NCI-H345 treated with DMSO at 0.1 percent for 48 hours (cell line): ENCODE measurements at regions not wholly inside any gene's neighbourhood (a gene's known extent, or its start where the extent isn't known, plus 50 kb on each side); places are given as distances from the start of the nearest gene placed in this dataset.

Experiments used
- DNase-seq: peaks from one replicate; lab custom pipeline; 2025; ENCODE audit not compliant: unreplicated experiment; lab: John Stamatoyannopoulos, UW

DNA sequence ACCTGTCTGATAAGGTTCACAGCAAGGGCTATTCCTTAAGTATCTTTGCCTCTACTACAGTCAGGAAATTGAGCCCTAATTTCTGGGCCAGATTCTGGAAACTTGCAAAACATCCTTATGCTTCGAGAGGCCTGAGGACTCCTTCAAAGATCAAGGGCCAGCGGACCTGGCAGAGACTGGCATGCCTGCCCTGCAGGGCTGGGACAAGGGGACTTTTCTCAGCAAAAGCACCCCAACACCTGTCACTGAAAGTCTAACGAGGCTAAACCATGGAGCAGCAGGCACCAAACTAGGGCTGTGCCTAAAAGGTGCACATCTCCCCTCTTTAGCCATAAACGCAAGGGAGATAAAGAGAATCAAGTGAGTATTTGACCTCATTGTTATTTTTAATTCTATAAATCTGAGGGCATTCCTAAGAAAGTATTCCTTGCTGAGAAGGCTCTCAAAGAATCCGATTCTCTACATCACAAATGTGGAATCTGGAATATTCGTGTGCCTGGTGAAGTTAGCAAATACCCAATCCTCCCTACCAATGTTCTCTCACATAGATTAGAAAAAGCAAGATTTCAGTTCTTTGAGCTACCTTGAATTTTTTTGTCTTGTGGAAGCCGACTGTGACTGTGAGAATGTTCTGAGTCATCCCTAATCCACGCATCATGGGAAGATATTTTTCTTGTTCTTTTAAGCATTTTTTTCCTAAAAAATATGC lies 328.2 kb upstream of the NOVA1 start:
- no peak for DNase-seq

DNA sequence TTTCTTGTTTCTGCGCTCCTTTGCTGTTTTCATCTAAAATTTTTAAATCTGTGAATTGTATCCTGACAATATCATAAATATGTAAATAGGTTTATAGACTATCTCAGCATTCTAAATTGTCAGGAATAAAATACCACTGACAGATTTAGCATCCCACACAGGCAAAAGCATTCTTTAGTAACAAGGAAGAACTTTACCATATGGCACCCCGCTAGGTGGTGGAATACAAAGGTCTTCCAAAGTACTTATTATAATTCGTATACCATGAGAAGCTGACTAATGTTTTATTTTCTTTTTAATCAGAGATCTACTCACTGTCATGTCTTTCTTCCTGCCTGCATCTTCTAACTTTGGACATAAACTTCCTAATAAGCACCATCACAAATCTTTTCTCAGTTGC lies 328.8 kb upstream of the NOVA1 start:
- no peak for DNase-seq

DNA sequence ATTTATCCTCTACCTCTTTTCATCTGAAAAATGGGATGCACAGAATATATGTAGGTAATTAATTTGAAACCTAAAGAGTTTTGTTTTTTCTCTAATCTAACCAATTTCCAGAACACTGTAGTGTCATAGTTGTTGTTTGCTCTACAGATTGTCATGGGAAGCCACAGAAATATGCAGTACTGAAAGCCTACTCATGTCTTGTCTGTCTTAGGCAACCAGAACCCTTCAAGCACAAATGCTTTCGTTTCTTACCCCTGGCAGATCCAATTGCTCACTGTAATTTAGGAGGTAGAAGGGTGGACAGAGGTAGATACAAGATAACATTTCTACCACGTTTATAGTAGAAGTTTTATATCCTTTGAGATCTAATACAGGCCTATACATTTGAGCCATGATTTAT lies 330.2 kb upstream of the NOVA1 start:
- DNase-seq, result no peak

DNA sequence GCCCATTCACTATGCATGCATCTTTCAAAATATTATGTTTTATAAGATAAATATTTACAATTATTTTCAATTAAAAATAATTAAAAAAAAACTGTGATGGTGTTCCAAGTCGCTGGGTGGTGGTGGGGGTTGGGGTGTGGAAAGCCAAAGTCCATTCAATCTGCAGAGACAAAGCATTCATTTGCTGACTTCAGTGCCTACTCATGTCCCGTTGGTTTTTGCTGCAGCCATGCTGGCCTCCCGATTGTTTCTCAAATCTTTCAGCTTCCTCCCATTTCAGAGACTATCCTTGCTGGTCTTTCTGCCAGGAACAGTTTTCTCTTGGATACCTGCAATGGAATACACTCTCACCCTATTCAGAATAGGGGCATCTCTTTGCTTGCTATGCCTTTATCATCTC lies 331.5 kb upstream of the NOVA1 start:
- no peak for DNase-seq

DNA sequence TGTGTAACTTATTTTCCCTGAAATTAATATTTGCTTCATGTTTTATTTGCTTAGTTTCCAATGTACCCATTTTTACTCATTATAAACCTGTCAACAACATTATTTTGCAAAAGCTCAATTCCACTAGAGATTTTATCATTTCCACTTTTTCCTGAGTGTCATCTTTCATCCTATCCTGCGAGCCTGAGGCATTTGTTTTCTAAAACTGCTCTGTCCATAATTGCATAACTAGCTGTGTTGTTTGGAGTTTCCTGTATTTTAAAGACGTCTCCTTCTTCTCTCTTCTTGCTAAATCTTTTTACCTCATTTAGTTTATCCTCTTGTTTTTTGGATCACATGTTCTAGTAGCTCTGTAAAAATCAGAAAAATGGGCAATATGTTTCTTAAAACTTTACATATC lies 332.7 kb upstream of the NOVA1 start:
- no peak for DNase-seq

DNA sequence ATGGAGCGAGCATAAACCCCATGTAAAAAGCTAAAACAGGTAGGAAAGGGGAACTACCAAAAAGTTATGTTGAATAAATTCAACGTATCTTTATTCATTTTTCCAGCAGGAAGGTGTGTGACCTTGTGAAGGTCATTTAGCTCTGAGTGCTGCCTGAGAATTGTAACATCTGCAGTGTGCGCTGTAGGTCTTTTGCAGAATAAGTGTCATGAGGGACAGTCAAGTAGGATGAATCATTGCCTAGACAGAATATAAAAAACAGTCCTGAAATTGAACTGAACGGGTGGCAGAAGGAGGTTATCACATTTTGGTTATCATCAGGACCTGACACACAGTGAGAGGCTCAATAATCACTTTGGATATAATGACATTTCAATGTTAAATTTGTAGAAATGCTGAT lies 334.8 kb upstream of the NOVA1 start:
- no peak for DNase-seq

DNA sequence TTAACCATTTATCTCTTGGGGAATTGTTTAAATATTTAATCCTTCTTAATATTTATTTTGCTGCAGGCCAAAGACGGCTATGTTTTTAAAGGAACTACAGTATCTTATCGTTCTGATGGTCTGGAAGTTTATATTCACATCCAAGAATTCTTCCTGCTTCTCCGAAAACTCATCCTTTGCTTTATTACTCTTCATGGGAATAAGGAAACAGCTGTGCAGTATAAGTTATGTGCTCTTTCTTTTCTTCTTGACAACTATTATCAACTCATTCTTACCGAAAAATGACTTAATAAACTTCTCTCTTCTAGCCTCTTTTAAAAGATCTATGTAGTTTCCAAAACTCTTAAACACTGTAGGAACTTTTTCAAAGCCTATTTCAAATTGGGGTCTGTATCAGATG lies 335.6 kb upstream of the NOVA1 start:
- no peak for DNase-seq

DNA sequence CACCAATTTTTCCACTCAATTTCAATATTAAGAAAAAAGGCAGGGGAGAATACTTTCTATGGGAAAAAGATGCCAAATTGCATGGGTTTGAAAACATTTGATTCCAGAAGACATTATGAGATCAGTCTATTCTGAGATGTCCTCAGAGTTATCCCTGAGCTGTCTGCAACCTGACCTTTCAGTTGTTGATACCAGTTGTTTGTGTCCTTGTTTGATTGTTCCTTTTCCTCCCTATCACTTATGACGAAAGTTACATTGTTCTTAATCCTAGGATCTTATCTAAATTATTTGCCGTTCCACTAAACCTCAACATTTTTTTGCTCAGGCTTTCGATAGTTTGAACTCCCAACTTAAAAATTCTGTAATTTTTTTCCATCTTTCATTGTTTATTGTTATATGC lies 336.3 kb upstream of the NOVA1 start:
- no peak for DNase-seq

DNA sequence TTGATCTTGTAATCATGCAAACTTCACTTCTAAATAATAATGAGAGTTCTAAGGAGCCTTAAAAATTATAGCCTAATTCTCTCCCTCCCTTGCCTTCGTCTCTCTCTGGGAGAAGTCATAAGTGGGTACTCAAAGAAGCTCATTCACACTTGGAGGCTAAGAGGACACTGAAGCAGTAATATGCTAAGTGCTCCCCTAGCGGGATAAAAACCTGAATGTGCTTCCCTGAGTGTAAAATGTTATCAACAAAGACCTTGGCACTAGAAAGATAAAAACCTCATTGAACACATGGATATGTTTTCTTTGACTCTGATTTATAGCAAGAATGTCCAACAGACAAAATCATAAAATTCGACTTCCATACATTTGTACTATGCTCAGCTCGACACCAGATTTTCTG lies 337.9 kb upstream of the NOVA1 start:
- DNase-seq, result no peak

DNA sequence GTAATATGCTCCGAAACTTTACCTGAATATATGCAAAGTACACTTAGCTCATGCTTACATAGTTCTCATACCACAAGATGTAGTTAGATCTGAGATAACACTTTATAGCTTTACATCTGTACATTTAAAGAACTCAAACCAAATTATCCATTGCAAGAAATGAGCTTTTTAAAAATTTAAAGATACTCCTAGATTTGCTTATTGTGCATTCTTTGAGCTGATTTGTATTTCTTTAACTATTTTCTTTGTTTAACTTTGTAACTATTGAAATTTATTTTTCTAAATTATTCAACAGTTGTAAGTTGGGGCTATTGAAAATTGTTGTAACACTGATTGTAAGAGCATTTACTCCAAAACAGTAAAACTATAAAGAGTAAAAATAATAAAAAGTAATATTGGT lies 340.2 kb upstream of the NOVA1 start:
- no peak for DNase-seq

DNA sequence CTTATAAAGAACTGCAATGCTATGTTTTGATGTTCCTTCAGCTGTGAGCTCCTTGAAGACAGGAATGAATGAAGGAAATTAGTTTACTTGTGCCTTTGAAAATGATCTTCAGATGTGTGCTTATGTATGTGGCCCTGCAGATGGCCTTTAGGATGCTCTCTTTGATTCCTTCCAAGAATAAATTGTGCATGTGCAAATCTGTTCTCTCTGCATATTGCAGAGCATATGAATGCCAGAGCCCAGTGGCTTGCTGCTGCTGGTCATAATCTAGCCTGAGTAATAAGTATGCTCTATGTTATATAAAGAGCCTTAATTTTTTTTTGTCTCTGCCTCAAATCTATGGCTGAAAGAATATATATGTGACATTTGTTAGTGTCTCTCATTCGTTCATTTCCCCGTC lies 341.9 kb upstream of the NOVA1 start:
- no peak for DNase-seq

DNA sequence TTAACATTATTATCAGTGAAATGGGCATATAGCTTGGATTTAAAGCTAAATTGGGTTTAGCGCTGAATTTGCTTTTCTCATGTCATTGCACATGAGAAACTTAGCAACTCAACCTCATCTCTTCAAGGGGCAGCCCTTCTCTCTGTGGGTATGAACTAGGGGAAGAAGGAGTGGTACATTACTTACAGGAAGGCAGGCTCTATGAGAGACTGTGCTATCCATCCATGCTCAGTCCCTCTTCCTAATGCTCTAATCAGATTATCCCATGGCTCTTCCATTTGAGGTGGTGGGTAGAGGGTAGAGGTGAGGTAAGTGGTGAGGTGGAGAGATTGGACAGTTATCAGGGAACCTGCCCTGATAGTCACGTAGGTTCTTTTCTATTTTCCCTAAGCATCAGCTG lies 343.7 kb upstream of the NOVA1 start:
- no peak for DNase-seq

DNA sequence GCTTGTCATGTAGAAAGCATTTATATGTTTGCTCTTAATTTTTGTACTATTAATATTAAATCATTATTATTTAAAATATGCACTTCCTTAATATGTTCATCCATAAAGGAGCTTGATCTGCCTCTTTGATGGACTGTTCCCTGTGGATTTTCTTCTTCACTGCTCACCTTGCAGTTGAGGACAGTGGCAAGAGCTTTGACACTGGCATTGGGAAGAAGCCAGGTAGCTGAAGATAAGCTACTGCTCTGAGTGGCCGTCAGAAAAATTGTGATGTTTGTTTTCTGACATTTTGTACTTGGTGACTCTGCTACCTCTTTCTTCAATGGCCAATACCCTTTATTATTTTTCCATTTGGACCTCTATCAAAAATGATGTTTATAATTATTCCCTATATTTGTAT lies 349.4 kb upstream of the NOVA1 start:
- no peak for DNase-seq

DNA sequence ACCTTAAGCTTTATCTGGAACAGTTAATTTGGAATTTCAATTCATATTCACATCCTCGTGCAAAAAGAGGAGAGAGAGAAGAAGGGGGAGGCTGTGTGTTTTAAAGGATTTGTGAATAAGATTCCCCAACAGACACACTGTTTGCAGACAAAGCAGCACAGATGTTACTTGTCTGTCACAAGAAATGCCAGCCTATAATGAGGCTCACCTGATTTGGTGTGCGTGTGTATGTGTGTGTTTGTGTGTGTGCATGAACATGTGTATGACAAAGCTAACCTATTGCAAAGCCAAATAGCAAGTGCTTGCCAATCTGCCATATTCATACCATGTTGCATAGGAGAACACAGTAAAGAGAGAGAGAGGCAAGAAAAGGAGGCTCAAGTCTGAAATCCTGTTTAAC lies 361.6 kb upstream of the NOVA1 start:
- no peak for DNase-seq

DNA sequence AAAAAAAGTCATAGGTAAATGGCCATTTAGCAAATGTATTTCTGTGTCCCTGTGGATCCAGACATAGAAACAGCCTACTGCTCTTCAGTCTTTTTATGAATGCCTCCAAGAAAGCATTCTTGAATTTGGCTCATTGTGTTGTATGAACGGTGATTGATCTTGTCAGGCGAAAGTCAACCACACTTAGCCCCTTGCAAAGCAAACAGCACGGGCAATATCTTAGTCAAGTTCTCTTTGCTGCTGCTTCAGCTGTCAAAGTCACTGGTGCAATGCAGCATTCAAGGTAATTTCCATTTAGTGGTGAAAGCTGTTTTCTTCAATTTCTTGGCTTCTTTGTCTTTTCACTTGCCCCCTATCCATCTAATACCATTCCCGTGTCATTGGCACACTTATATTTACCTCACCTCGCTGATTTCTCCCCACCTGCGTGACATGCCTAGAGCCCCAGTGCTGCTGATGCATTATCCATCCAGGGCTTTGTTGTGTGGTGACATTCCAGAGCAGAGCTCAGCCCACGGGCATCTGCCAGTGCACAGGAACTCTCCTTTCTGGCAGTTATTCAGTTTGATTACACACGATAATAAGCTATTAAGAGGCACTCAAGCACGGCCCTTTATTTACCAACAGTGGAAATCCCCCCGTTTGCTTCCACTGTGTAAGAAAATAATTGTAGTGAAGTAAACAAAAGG lies 362.3 kb upstream of the NOVA1 start:
- DNase-seq, result no peak

DNA sequence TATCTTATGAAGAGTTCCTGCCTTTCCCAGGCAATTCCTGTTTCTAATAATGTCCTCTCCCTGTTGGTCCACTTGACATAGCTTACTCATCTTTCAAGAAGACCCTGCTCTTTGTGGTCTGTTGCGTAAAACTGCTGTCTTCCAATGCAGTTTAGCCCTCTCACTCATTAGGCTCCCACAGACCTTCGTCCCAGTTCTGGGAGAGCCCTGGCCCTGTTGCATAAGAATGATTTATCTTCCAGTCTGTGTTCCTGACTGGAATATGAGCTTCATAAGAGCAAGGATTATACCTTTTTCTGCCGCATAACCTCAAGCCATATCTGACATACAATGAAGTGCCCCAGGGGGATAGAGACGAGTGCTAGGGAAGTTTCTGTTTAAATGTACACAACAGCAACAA lies 365.9 kb upstream of the NOVA1 start:
- no peak for DNase-seq

DNA sequence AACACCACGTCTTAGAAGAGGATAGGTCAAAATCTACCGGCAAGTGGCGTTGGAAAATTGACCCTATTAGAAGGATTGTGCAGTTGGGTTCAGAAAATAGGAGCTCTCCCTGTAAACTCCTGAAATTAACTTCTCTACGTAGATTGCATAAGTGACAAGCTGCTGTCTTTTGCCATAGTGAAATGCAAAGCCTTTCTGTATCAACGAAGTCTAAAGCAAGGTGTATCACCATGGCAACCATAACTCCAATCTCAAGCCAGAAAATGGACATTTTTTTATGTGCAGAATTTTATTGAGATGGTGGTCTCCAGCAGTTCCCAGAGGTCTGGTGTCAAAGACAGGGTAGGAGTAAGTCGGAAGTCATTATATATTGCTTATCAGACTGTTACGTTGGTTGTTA lies 367.7 kb upstream of the NOVA1 start:
- no peak for DNase-seq

DNA sequence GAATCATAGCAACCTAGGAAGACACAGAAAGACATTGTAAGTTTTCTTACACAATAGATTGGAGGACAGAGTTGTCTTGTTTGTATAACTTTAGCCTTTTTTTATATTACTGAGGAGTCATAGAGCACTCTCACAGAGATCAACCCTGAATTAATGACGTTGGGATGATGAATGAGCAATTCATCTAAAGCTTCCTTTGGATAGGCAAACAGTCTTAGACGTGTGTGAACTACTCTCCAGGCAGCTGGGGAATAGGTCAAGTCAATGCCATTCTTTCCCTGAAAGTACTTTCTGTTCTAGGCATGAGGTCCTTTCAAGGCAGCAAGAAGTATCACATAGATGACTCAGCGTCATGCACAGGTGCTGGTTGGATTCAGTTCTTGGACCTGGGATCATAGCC lies 369.1 kb upstream of the NOVA1 start:
- DNase-seq, result no peak

DNA sequence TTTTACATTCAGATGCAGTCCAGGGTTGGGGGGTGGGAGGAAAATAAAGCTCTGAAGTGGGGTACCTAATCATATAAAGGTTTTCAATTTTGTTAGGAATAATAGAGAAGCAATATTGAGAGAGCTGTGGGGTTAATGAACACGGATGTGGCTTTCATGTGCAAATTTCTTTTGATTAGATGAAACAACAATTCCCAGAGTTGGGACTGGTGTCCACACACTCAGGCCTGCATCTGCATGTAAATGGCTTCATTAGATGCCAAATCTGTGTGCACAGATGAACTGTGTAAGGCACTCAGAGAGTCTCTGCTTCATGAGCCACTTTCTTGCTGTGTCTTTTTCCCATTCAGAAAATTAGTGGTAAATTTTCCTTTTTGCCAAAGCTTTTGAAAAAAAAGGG lies 377.1 kb upstream of the NOVA1 start:
- DNase-seq, result no peak

DNA sequence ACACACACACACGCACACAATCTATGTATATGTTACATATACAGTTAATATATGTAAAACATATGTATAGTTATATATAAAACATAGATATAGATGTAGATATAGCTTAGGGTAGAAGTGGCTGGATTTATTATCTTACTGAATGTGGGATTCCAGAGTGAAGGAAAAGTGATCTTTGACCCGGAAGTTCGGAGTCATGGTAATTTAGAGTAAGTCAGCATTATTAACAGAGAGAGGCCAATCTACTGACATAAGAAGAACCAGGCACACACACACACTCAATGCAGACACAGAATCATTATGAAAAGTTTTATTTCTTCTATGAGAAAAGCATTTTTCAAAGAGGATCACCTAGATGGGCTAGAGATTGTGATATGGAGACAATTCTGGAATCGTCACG lies 384.2 kb upstream of the NOVA1 start:
- DNase-seq, result no peak

DNA sequence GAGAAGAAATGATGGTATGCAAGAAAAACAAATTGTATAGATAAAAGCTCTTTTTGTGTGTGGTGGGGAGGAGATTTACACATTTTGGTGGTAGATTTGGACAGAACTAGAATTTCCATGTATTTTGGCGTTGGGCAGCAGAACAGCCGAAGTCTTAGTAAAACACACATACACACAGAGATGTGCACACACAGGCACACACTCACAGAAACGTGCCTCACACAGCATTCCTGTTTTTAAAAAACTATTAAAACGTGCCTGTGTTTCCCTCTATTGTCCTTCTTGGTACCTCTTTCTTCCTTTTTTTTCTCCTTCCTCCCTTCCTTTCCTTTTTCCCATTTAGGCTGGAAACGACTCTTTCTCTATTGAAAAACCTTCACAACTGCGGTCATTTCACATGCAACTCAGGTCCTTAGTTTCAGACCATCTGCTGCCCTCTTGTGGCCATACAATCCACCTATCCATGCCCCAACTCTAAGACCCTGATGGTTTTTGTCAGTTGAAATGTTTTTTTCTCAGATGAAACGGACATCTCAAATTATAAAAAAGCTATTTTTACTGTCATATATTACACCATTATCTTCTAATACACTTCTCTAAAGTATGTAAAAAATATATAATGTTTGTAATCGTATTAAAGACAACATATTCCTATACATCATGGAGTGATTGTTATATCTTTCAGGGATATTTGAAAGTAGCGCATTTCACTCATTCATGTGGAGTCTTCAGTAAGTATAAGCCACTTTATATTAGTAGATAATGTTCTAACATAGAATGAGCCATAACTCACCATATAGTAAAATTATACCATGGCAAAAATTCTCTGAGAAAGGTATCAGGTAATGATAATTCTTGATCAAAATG lies 386.7 kb upstream of the NOVA1 start:
- DNase-seq, result peak; percentile 63

DNA sequence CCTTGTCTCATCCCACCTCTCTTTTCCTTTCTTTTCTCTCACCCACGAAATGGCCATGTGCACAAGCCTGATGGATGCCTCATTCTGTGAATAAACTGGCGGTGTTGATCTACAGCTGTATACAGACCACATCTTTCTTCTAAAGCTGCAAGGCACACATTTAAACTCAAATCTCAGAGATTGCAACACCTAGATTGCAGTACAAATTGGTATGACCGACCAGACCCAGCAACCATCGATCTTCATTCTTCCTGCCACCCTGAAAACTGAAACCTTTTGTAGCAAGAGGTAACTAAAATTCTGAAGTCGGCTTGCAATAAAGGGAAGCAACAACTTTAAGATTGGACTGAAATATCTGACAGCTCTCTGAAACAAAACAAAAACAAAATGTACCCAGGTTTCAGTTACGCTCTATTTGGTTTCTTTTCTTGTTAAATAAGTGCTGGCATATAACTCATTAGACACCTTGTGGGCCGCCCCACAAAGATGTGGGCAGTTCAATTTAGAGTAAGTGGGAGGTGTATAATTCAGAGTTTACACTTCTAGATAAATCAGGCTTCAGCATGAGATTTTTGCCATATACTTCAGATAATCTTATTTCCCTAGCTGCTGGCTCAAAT lies 390.0 kb upstream of the NOVA1 start:
- DNase-seq, result no peak
